ENCODE measurements at regions not wholly inside any gene's neighbourhood (a gene's known extent, or its start where the extent isn't known, plus 50 kb on each side); places are given as distances from the start of the nearest gene placed in this dataset.

DNA sequence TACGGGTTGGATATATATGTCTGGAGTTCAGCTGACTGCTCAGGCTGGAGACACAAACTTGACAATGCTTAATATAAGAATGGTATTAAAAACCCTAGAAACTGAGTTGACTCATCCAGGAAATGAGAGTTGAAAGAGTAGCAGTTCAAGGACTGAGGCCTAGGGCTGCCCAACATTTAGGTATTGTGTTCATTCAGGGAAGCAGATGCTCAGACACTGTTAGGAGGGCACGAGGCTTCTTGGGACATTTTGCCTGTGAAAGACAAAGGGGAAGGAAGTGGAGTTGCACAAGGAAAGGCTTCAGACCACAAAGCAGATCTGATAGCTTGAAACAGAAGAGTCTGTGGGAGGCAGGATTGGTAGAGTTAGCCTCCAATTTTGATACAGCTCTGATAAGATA, 52.0 kb upstream of the HS3ST1 start:
- TF ChIP-seq EZH2 (optimal IDR thresholded peaks at IDR 0.05; ENCODE audit: low read depth, low read length), result no peak
- TF ChIP-seq, protein P1, sequence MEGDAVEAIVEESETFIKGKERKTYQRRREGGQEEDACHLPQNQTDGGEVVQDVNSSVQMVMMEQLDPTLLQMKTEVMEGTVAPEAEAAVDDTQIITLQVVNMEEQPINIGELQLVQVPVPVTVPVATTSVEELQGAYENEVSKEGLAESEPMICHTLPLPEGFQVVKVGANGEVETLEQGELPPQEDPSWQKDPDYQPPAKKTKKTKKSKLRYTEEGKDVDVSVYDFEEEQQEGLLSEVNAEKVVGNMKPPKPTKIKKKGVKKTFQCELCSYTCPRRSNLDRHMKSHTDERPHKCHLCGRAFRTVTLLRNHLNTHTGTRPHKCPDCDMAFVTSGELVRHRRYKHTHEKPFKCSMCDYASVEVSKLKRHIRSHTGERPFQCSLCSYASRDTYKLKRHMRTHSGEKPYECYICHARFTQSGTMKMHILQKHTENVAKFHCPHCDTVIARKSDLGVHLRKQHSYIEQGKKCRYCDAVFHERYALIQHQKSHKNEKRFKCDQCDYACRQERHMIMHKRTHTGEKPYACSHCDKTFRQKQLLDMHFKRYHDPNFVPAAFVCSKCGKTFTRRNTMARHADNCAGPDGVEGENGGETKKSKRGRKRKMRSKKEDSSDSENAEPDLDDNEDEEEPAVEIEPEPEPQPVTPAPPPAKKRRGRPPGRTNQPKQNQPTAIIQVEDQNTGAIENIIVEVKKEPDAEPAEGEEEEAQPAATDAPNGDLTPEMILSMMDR (IDR thresholded peaks at IDR 0.05; ENCODE audit: low read length), result no peak
